Smooth muscle cell (in vitro differentiated cells): ENCODE measurements at regions not wholly inside any gene's neighbourhood (a gene's known extent, or its start where the extent isn't known, plus 50 kb on each side); places are given as distances from the start of the nearest gene placed in this dataset.

ENCODE experiments used
- DNase-seq: peaks from one replicate; lab custom pipeline; 2025; ENCODE audit not compliant: unreplicated experiment; lab: John Stamatoyannopoulos, UW
- H2AFZ ChIP-seq: fragments of 200-600 bp; sonication (generic); 2 replicates; pipeline ENCODE4 v1.6.0; 2016; ENCODE audit warnings: antibody characterized with exemption, low read depth, mild to moderate bottlenecking
- H3F3A ChIP-seq: fragments of 200-600 bp; sonication (generic); 2 replicates; pipeline ENCODE4 v1.6.0; 2017; ENCODE audit warnings: antibody characterized with exemption, low read depth
- H3K27ac ChIP-seq: fragments of 200-600 bp; sonication (generic); 2 replicates; pipeline ENCODE4 v1.5.1; 2016; ENCODE audit warnings: low read depth, mild to moderate bottlenecking
- H3K27me3 ChIP-seq: fragments of 200-600 bp; sonication (generic); 2 replicates; pipeline ENCODE4 v1.6.1; 2016; ENCODE audit warnings: low read depth, mild to moderate bottlenecking
- H3K36me3 ChIP-seq: fragments of 200-600 bp; sonication (generic); 2 replicates; pipeline ENCODE4 v1.5.1; 2016; ENCODE audit warnings: low read depth
- H3K4me1 ChIP-seq: fragments of 200-600 bp; sonication (generic); 2 replicates; pipeline ENCODE4 v1.5.1; 2016; ENCODE audit warnings: low read depth
- H3K4me2 ChIP-seq: fragments of 200-600 bp; sonication (generic); 2 replicates; pipeline ENCODE4 v1.6.0; 2016; ENCODE audit warnings: mild to moderate bottlenecking
- H3K4me3 ChIP-seq: fragments of 200-600 bp; sonication (generic); 2 replicates; pipeline ENCODE4 v1.5.1; 2016; ENCODE audit warnings: mild to moderate bottlenecking
- H3K79me2 ChIP-seq: fragments of 200-600 bp; sonication (generic); 2 replicates; pipeline ENCODE4 v1.6.0; 2016; ENCODE audit warnings: low read depth, mild to moderate bottlenecking
- H3K9ac ChIP-seq: fragments of 200-600 bp; sonication (generic); 2 replicates; pipeline ENCODE4 v1.6.0; 2016; ENCODE audit warnings: low read depth
- H3K9me3 ChIP-seq: fragments of 200-600 bp; sonication (generic); replicated peaks from 2 replicates; pipeline ENCODE4 v1.5.1; 2016; ENCODE audit warnings: low read depth
- H4K20me1 ChIP-seq: fragments of 200-600 bp; sonication (generic); 2 replicates; pipeline ENCODE4 v1.6.0; 2016; ENCODE audit warnings: low read depth
- CTCF ChIP-seq: fragments of 200-600 bp; sonication (generic); IDR thresholded peaks from 2 replicates; pipeline ENCODE4 v1.5.1; 2017; ENCODE audit warnings: borderline replicate concordance, mild to moderate bottlenecking, antibody characterized with exemption; ENCODE audit not compliant: insufficient read depth, poor library complexity, severe bottlenecking
- WGBS: methylation state at CpG from one replicate; pipeline ENCODE4 v1.1.7; 2016; ENCODE audit warnings: low lambda C conversion rate; 5-methylcytosine and 5-hydroxymethylcytosine counted together

- Histone ChIP-seq H3K27me3 (no peaks in the 10 kb centered on the region), H3K4me1 (no peaks in the 10 kb centered on the region), H3K79me2 (no peaks in the 10 kb centered on the region), H3K9me3 (no peaks in the 10 kb centered on the region), H2AFZ (no peak overlapping the region), H3K36me3 (no peaks in the 10 kb centered on the region), H3F3A (no peaks in the 10 kb centered on the region), H3K4me3 (no peak overlapping the region), H4K20me1 (no peaks in the 10 kb centered on the region), H3K27ac (no peak overlapping the region), H3K4me2 (no peak overlapping the region), H3K9ac (no peak overlapping the region)
- TF ChIP-seq CTCF, result no peak
- no peak for DNase-seq
- 88% methylated on average over 2 of the region's 2 CpGs for WGBS
These were observed 108.3 kb downstream of the CETN3 start for GRCh38 chr5:90301248-90301647.

- Histone ChIP-seq H3K9ac (no peak overlapping the region), H3K4me1 (no peaks in the 10 kb centered on the region), H4K20me1 (no peaks in the 10 kb centered on the region), H3F3A (no peaks in the 10 kb centered on the region), H3K79me2 (no peaks in the 10 kb centered on the region), H3K4me3 (no peak overlapping the region), H3K36me3 (no peaks in the 10 kb centered on the region), H2AFZ (no peak overlapping the region), H3K27me3 (no peaks in the 10 kb centered on the region), H3K27ac (no peak overlapping the region), H3K9me3 (no peaks in the 10 kb centered on the region), H3K4me2 (no peak overlapping the region)
- WGBS, result 66% methylated on average over 7 of the region's 7 CpGs
- DNase-seq, result no peak
- TF ChIP-seq CTCF, result no peak
These were observed 112.4 kb downstream of the CETN3 start for GRCh38 chr5:90297045-90297764.

- no peaks in the 10 kb centered on the region for H3K4me1 ChIP-seq
- H3K9ac ChIP-seq, result no peak overlapping the region
- H3K79me2 ChIP-seq, result no peaks in the 10 kb centered on the region
- no peaks in the 10 kb centered on the region for H3K36me3 ChIP-seq
- WGBS, result 84% methylated on average over 5 of the region's 5 CpGs
- TF ChIP-seq CTCF, result no peak
- H3K4me3 ChIP-seq, result no peak overlapping the region
- H2AFZ ChIP-seq, result no peak overlapping the region
- no peak overlapping the region for H3K4me2 ChIP-seq
- H3K27me3 ChIP-seq, result no peaks in the 10 kb centered on the region
- H3K27ac ChIP-seq, result no peak overlapping the region
- DNase-seq, result no peak
- H4K20me1 ChIP-seq, result no peaks in the 10 kb centered on the region
- no peaks in the 10 kb centered on the region for H3K9me3 ChIP-seq
- H3F3A ChIP-seq, result no peaks in the 10 kb centered on the region
These were observed 115.0 kb downstream of the CETN3 start for GRCh38 chr5:90294604-90295003.

- Histone ChIP-seq H3K4me2 (no peak overlapping the region), H3F3A (no peaks in the 10 kb centered on the region), H3K9me3 (no peaks in the 10 kb centered on the region), H3K79me2 (no peaks in the 10 kb centered on the region), H3K9ac (no peak overlapping the region), H2AFZ (no peak overlapping the region), H4K20me1 (no peaks in the 10 kb centered on the region), H3K4me1 (no peaks in the 10 kb centered on the region), H3K27ac (no peak overlapping the region), H3K4me3 (no peak overlapping the region), H3K36me3 (no peaks in the 10 kb centered on the region), H3K27me3 (no peaks in the 10 kb centered on the region)
- 82% methylated on average over 2 of the region's 2 CpGs for WGBS
- DNase-seq, result no peak
- no peak for TF ChIP-seq CTCF
These were observed 115.6 kb downstream of the CETN3 start for GRCh38 chr5:90293931-90294330.
